ENCODE measurements at regions not wholly inside any gene's neighbourhood (a gene's known extent, or its start where the extent isn't known, plus 50 kb on each side); places are given as distances from the start of the nearest gene placed in this dataset.

DNA sequence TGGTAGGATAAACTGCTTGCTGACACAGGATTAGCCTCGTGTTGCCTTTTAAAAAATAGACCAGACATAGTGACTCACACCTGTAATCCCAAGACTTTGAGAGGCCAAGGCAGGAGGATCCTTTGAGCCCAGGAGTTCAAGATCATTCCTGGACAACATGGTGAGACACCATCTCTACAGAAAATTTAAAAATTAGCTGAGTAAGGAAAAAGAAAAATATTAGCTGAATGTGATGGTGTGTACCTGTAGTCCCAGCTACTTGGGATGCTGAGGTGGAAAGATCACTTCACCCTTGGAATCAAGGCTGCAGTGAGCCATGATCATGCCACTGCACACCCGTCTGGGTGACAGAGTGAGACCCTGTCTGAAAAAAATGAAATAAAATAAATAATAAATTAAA lies 82.0 kb downstream of the ETS2 start:
- no peak overlapping the region for H3K27ac Mint-ChIP-seq
- no peak for ATAC-seq
- H3K27me3 Mint-ChIP-seq, result peaks cover 12% of the 10 kb centered on the region
- DNase-seq, result no peak
- no peaks in the 10 kb centered on the region for H3K36me3 Mint-ChIP-seq (ENCODE audit: low read depth)
- no peak overlapping the region for H3K4me3 Mint-ChIP-seq
- no peaks in the 10 kb centered on the region for H3K4me1 Mint-ChIP-seq
- H3K9me3 ChIP-seq (ENCODE audit: control insufficient read depth, low read length, poor library complexity, severe bottlenecking), result no peaks in the 10 kb centered on the region

DNA sequence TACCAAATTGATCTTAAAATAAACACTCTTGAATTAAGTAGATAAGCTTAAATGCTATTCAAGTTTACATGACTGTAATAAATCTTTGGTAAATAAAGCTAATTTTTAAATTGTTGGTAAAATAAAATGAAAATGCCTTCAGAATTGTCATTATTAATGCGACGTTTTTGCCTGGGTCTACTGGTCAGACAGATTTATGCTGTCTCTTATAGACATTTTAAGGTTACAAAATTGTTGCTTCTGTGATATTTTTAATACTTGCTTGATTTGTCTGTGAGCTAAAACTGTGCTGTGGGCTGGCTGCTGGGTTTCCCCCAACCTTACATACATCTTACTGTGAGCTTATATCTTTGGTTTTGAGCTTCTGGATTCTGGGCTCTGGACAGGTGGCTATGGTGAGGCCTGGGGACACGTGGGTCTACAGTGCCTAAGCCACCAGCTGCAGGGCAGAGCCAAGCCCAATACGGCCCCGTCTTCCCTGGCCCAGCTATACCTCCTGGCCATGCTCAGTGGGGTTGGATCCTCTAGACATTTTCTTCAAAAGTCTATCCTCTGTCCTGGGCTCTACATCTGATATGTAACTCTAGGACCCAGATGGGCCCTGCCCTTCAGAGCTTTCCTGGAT lies 81.4 kb downstream of the ETS2 start:
- Mint-ChIP-seq H3K27ac (no peak overlapping the region), H3K36me3 (ENCODE audit: low read depth) (no peaks in the 10 kb centered on the region), H3K27me3 (peaks cover 12% of the 10 kb centered on the region), H3K4me1 (no peaks in the 10 kb centered on the region), H3K4me3 (no peak overlapping the region)
- DNase-seq (no peak), ATAC-seq (no peak)
- H3K9me3 ChIP-seq (ENCODE audit: control insufficient read depth, low read length, poor library complexity, severe bottlenecking), result no peaks in the 10 kb centered on the region

DNA sequence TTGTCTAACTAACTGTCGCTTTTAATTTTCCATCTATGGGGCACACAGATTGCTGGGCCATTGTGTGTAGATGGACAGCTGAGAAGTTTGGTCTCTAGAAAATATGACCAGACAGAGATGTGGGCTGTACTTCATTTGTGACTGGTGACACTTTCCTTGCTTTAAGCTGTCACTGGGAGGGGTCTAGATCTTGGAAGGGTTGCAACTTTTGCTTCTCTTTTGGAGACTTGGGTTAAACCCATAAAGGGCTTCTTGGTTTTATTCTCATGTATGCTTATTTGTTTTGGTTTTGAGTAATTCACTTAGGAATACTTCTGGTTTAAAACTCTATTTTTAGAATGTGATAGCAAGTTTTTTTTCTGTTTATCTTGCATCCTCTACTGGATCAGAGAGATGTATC lies 80.2 kb downstream of the ETS2 start:
- no peaks in the 10 kb centered on the region for H3K4me1 Mint-ChIP-seq
- H3K9me3 ChIP-seq (ENCODE audit: control insufficient read depth, low read length, poor library complexity, severe bottlenecking), result no peaks in the 10 kb centered on the region
- DNase-seq, result no peak
- no peak for ATAC-seq
- no peaks in the 10 kb centered on the region for H3K36me3 Mint-ChIP-seq (ENCODE audit: low read depth)
- peaks cover 7% of the 10 kb centered on the region for H3K27me3 Mint-ChIP-seq
- H3K27ac Mint-ChIP-seq, result no peak overlapping the region
- no peak overlapping the region for H3K4me3 Mint-ChIP-seq

DNA sequence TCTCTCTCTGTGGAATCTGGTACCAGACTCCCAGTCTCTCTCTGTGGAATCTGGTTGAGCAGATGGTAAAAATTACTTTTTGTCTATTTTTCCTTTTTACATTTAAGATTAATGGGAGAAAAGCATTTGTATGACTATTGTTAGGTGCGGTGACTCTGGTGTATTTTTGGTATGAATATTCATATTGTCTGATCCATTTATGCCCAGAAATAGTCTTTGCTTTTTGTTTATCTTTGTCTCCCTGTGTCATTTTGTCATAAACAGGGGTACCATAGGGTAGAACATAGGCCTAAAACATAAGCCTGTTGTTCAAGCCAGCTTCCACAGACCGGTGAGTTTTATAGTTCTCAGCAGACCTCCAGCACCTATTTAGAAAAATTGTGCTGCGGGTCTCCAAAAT lies 78.7 kb downstream of the ETS2 start:
- no peaks in the 10 kb centered on the region for H3K27me3 Mint-ChIP-seq
- H3K4me1 Mint-ChIP-seq, result no peaks in the 10 kb centered on the region
- ATAC-seq (no peak), DNase-seq (no peak)
- H3K4me3 Mint-ChIP-seq, result no peak overlapping the region
- no peaks in the 10 kb centered on the region for H3K36me3 Mint-ChIP-seq (ENCODE audit: low read depth)
- H3K9me3 ChIP-seq (ENCODE audit: control insufficient read depth, low read length, poor library complexity, severe bottlenecking), result no peaks in the 10 kb centered on the region
- no peak overlapping the region for H3K27ac Mint-ChIP-seq

DNA sequence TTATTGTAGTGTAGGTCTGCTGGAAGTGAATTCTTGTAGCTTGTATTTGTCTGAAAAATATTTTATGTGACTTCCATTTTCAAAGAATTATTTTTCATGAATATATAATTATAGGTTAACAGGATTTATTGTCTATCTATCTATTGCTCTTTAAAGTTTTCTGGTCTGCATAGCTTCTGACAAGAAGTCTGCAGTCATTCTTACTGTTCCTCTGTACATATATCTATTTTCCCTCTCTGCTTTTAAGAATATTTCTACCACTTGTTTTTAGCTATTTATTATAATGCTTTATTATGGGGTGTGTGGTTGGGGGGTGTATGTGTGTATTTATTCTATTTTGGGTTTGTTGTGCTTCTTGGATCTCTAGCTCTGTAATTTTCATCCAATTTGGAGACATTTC lies 77.4 kb downstream of the ETS2 start:
- H3K27ac Mint-ChIP-seq, result no peak overlapping the region
- H3K9me3 ChIP-seq (ENCODE audit: control insufficient read depth, low read length, poor library complexity, severe bottlenecking), result no peaks in the 10 kb centered on the region
- H3K27me3 Mint-ChIP-seq, result peaks cover 4% of the 10 kb centered on the region
- DNase-seq (no peak), ATAC-seq (no peak)
- no peak overlapping the region for H3K4me3 Mint-ChIP-seq
- H3K4me1 Mint-ChIP-seq, result no peaks in the 10 kb centered on the region
- no peaks in the 10 kb centered on the region for H3K36me3 Mint-ChIP-seq (ENCODE audit: low read depth)

DNA sequence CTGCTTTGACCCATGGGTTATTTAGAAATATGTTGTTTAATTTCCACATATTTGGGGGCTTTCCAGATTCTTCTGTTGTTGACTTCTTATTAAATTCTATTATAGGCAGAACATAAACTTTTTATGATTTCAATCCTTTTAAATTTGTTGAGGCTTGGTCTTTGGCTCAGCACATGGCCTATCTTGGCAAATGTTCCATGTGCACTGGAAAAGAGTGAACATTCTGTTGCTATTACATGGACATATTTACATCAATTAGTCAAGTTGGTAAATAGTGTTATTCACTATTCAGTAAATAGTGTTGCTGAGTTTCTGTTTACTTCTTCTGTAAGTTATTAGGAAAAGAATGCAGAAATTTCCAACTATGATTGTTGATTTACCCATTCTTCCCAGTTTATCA lies 75.4 kb downstream of the ETS2 start:
- Mint-ChIP-seq H3K36me3 (ENCODE audit: low read depth) (no peaks in the 10 kb centered on the region), H3K27ac (no peak overlapping the region), H3K4me1 (no peaks in the 10 kb centered on the region), H3K27me3 (peaks cover 4% of the 10 kb centered on the region), H3K4me3 (no peak overlapping the region)
- ATAC-seq (no peak), DNase-seq (no peak)
- H3K9me3 ChIP-seq (ENCODE audit: control insufficient read depth, low read length, poor library complexity, severe bottlenecking), result no peaks in the 10 kb centered on the region

DNA sequence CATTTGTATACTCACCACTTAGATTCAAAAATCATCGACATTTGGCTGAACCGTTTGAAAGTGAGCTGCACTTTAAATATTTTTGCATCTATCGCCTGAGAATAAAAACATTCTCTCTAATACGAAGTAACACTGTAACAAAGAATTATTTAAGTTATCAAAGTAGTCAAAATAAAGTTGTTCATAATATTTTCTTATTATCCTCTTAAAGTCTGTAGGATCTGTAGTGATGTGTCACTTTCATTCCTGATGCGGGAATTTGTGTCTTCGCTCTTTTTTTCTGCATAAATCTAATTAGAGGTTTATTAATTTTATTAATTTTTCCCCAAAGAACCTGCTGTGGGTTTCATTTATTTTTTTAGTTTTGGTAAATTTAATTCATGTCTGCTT lies 74.8 kb downstream of the ETS2 start:
- ATAC-seq (no peak), DNase-seq (no peak)
- Mint-ChIP-seq H3K27ac (no peak overlapping the region), H3K4me3 (no peak overlapping the region), H3K27me3 (peaks cover 4% of the 10 kb centered on the region), H3K36me3 (ENCODE audit: low read depth) (no peaks in the 10 kb centered on the region), H3K4me1 (no peaks in the 10 kb centered on the region)
- no peaks in the 10 kb centered on the region for H3K9me3 ChIP-seq (ENCODE audit: control insufficient read depth, low read length, poor library complexity, severe bottlenecking)

DNA sequence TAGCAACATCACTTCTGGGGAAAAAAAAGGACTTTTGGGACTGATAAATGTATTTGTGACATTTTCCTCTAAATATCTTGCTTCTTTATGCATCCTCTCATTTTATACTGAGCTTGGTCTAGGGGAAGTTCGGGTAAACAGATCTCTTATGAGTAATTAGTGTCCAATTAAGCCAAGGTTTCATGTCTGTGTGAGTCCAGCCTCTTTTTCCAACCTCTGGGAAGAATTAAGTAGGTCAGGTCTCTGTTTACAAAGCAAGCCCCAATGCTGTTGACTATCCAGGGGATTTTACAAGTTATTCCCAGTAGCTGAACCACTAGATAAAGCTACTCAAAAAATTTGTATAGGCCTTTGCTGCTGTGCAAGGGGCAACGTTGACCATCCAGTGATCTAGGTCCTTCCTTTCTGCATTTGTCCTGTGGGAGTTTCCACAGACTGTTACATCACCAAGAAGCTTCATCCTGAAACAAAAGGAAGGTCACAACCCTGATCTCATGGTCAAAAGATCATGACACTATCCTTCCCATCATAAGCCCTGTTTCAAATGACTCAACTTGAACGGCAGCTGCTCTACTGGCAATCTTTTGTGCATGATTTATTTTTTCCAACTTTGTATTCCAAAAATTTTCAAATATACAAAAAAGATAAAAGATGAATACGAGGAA lies 74.3 kb downstream of the ETS2 start:
- H3K4me3 Mint-ChIP-seq, result no peak overlapping the region

DNA sequence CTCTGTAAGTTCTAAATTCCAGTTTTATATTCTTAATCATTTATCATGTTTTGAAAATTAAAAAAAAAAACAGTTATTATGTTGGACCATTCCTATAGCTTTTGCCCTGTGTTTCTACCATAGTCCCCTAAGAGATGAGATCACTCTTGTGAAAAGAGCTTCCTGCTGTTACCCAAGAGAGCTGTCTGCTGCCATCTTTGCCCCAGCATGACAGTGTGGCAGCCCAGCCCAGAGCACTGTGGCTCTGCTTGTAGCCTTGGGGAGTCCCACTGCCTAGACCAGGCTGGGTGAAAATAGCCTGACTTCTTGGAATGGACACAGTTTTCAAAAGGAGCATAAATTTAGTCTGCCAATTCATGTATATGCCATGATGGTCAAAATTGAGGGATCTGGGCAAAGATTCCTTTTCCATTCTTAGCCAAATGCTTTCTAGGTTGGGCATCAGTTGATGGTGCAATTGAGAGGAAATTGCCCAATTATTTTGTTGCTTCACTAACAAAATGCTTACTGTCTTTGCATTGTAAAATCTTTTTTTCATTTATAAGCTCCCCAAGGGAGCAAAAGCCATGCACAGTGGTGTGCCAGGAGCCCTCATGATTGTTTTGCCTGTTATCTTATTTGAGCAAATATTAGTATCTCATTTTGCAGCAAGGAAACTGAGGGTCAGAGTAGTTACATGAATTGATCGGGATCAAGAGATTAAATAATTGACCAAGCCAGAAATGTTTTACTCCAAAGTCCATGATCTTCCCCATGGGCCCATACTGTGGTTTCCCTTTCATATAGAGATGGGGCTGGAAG lies 72.8 kb downstream of the ETS2 start:
- H3K36me3 Mint-ChIP-seq (ENCODE audit: low read depth), result no peaks in the 10 kb centered on the region
- H3K27me3 Mint-ChIP-seq, result peaks cover 6% of the 10 kb centered on the region
- DNase-seq (no peak), ATAC-seq (no peak)
- no peaks in the 10 kb centered on the region for H3K9me3 ChIP-seq (ENCODE audit: control insufficient read depth, low read length, poor library complexity, severe bottlenecking)
- no peak overlapping the region for H3K4me3 Mint-ChIP-seq
- no peaks in the 10 kb centered on the region for H3K4me1 Mint-ChIP-seq
- no peak overlapping the region for H3K27ac Mint-ChIP-seq

More for the DNA sequence above, 74.3 kb downstream of the ETS2 start:
- H3K4me1 Mint-ChIP-seq, result no peaks in the 10 kb centered on the region
- no peaks in the 10 kb centered on the region for H3K9me3 ChIP-seq (ENCODE audit: control insufficient read depth, low read length, poor library complexity, severe bottlenecking)
- H3K27me3 Mint-ChIP-seq, result peaks cover 4% of the 10 kb centered on the region
- H3K36me3 Mint-ChIP-seq (ENCODE audit: low read depth), result no peaks in the 10 kb centered on the region
- ATAC-seq (no peak), DNase-seq (no peak)
- H3K27ac Mint-ChIP-seq, result no peak overlapping the region

DNA sequence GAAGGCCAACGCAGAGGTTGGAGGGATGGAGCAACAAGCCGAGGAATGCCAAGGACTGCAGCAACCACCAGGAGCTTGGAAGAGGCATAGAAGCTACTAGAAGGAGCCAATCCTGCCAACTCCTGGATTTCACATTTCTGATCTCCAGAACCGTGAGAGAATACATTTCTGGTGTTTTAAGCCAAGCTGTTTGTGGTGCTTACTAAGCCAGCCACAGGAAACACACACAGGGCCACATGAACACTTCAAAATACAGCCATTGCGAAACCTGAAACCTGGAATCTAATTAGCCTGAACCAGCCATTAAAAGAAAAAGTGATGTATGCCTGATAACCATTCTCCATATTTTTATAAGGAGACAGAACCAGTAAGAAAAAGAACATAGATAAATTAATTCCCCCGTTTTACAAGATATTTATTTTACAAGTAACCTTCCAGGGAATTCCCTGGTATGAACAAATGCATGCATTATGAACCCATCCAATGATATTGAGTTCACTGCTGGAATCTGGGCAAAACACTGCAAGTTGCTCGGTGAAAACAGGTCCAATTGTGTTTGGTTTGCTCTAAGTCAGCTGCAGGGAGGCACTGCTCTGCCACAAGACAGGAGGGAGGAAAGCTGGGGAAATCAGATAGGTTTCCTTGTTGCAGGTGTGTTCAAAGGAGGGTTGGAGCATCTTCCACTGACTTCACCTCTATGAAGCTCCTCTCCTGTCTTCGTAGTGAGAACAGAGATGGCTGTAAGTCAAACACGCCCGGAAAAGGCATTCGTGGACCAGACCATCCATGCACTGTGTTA lies 70.2 kb downstream of the ETS2 start:
- no peaks in the 10 kb centered on the region for H3K36me3 Mint-ChIP-seq (ENCODE audit: low read depth)

More for the DNA sequence above, 70.2 kb downstream of the ETS2 start:
- H3K27me3 Mint-ChIP-seq, result peaks cover 21% of the 10 kb centered on the region
- no peaks in the 10 kb centered on the region for H3K4me1 Mint-ChIP-seq
- DNase-seq (no peak), ATAC-seq (no peak)
- no peak overlapping the region for H3K4me3 Mint-ChIP-seq
- no peaks in the 10 kb centered on the region for H3K9me3 ChIP-seq (ENCODE audit: control insufficient read depth, low read length, poor library complexity, severe bottlenecking)
- no peak overlapping the region for H3K27ac Mint-ChIP-seq
